Fibroblast of skin of back (primary cell): ENCODE measurements at regions not wholly inside any gene's neighbourhood (a gene's known extent, or its start where the extent isn't known, plus 50 kb on each side); places are given as distances from the start of the nearest gene placed in this dataset.
"Not testable (repeated sequence)": the region's sequence is repeated elsewhere in the genome, so short reads cannot be mapped to it uniquely, and the experiment has no call there.

Experiments
- DNase-seq: peaks from one replicate; pipeline ENCODE4 v3.0.0-alpha.2; 2013

DNA sequence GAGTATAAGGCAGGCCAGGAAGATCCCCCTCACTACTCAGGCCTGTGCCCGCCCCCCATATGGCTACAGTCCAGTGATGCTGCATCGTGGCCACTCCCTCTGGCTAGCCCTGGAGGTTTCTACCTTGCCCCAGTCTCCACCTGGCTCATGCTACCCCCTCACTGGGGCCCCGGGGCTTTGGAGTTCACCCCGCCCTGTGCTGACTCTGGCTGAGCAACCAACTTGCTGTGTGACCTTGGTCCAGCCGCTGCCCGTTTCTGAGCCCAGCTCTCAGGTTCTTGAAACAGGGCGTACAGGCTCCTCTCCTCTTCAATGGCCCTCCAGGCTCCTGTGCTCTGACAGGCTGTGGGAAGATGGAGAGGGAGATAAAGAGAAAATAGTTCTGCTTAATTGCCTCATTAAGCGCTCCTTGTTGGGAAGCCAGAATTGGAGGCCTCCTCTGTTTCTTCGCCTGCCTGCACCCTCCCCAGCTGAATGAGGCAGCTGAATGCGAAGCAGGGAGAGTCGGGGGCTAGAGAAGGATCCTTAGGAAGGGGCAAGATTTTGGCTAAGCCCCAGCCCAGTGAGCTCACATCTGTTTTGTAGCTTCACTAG is 138.2 kb upstream of the NCOR2 start:
- DNase-seq, result no peak

- DNase-seq, result no peak
These were observed 137.2 kb upstream of the NCOR2 start for GRCh38 chr12:124704619-124705018.

- DNase-seq, result no peak
These were observed 136.4 kb upstream of the NCOR2 start for GRCh38 chr12:124703856-124704255.

DNA sequence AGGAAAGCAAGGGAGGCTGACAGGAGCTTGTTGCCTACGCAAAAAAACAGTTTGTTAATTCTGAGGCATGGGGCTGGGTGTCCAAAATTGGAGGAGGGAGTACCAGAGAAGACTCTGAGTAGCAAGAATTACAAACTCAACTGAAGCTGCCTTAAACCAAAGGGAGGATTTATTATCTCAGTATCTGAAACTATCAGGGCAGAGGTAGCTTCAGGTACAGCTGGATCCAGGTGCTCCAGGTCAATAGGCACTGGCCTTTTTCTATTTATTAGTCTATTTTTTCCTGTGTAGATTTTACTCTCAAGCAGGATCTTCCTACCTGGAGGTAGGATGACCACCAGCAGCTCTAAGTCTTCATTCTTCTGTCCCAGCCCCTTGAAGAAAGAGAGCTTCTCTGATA is 135.3 kb upstream of the NCOR2 start:
- no peak for DNase-seq

DNA sequence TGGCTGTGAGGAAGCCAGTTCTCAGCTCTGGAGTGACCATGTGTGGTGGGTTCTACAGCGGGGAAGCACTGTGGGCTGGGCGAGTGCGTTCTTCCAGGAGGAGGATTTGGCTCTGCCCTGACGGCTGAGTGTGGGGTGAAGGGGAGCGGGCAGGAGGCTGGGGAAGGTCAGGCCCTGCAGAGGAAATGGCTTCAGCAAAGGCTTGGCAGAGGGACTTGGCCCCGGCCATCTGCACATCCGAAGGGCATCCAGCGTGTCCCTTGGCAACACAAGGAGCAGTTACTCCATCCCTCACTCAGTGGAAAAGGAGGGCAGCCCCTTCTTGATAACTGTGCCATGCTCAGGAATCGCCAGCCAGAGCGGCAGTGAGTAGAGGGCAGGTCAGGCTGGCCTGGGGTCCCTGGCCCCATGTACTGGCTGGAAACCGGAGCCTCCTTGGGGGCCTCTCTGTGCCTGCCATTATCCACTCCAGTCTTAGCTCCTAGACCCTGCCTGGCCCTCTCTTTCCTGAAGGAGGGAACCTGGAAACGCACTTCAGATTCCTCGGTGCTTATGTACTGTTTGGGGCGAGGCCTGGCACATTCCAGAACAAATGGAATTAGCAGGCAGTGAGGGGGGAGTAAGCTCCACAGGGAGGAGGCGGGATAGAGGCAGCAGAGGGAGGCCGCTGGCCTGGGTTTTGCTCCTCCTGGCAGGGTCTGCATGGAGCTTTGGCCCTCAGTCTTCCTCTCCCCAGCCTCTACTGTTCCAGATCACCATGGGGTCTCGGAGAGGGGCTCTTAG is 133.6 kb upstream of the NCOR2 start:
- peak; percentile 81 for DNase-seq

- no peak for DNase-seq
These were observed 132.5 kb upstream of the NCOR2 start for GRCh38 chr12:124699909-124700308.

- no peak for DNase-seq
These were observed 131.5 kb upstream of the NCOR2 start for GRCh38 chr12:124698998-124699305.

DNA sequence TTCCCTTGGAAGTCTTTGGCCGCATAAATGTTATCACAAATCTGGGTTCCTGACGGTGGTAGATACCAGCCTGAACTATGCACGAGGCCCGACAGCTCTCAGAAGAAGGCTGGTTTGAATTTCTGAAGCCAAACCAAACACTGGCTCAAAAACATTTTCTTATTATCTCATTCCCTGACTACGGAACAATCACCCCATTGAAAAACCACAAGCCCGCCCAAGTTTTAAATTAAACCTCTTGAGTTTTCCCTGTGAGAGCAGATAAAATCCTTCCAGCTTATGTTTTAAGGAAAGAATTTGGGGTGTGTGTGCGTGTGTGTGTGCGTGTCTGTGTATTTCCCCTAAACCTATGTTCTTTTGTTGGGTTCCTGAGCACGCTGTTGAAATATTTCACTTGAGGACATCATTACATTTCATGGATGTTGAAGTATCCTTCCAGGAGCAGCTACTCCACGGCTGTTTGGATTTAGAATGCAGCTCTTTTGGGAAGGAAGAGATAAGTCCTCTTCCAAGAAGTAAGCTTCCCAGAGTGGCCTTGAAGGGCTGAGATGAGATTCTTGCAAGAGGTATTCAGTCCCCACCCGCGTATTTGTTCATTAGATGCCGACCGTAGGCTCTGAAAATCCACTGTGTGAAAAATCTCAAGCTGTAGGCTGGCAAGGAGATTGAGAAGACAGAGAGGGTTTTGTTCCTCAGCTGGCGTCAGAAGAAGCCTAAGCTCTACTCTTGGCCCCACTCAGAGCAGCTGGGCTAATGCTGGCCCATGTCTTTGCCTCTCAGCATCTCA is 131.0 kb upstream of the NCOR2 start:
- peak; percentile 72 for DNase-seq

GRCh38 chr12:124697722-124698121 is 130.3 kb upstream of the NCOR2 start:
- not testable (repeated sequence) for DNase-seq

DNA sequence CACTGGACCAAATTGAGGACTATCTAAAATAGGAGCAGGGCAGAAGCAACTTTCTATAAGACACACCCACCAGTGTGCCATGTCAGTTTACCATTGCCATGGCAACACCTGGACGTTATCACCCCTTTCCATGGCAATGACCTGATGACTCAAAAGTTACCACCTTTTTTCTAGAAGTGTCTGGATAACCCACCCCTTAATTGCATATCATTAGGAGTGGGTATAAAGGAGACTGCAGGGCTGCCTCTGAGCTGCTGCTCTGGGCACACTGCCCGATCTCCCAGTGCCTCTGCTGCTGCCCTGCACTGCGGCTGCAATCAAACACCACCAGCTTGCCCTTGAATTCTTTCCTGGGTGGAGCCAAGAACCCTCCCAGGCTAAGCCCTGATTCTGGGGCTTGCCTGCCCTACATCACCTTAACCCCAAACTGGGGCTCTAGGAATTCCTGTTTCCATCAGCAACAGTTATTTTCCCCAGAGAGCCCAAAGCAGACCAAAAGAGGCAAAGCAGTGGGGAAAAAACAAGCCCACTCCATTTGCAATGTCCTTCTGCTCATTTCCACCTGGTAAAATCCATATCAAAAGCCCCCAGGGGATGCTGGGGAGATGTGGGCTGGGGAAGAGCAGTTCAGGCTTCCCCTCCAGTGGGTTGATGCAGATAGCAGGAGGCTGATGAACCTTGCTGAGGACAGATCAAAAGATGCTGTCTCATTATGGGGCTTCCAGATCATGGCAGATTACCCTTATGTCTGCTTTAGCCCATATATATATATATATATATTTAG is 129.5 kb upstream of the NCOR2 start:
- DNase-seq, result no peak

GRCh38 chr12:124695861-124696260 is 128.4 kb upstream of the NCOR2 start:
- DNase-seq, result peak; percentile 44

DNA sequence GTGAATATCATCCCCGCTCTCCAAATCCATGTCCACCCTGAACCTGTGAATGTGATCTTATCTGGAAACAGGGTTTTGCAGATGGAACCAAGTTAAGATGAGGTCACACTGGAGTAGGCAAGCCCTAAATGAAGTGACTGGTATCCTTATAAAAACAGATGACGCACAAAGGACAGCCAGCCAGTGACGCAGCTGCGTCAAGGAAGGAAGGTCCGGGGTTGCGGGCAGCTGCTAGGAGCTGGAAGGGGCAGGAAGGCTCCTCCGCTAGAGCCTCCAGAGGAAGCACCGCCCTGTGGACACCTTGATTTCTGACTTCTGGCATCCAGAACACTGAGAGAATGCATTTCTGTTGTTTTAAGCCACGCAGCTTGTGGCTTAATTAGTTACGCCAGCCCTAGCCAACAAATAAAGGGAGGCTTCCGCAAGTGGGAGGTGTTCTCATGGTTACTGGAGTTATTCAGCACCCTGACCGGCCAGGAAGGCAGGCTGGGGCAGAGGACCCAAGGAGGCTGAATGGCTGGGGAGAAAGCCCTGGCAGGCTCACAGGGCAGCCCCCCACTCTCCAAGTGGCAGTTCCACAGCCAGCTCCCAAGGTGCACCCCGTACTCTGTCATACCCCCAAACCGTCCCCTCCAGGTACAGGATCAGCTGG is 127.6 kb upstream of the NCOR2 start:
- DNase-seq, result peak; percentile 42

DNA sequence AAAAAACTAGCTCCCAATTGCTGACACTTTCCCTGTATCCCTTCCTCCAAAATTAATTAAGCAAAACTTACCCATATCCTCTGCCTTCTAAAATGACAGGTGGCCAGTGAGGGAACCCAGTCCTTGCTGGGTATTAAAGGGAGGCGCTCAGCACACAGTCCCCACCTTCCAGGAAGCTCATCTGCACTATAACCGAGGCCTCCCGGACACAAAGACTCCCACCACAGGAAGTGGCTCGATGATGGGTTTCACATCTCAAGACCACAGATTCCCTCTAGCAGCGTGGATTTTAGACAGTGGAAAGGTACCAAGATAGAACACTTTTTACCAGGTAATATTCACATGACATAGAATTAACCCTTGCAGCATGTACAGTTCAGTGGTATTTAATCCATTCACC is 126.8 kb upstream of the NCOR2 start:
- no peak for DNase-seq

- DNase-seq, result no peak
These were observed 125.8 kb upstream of the NCOR2 start for GRCh38 chr12:124693111-124693723.

GRCh38 chr12:124692443-124692842 is 125.0 kb upstream of the NCOR2 start:
- DNase-seq, result no peak

DNA sequence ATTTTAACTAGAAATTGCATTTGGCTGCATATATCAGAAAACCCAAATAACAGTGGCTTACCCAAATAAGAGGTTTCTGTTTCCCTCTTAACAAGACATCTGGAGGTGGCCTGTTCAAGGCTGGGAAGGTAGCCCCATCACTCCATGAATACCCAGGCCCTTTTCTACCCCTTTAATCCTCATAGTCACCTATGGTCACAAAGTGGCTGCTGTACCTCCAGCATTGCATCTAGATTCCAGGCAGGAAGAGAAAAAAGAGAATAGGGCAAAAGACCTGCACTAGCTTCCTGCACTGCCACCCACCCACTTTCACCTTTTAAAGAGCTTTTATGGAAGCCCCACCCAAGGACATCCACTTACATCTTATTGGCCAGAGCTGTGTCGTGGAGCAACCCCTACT is 124.0 kb upstream of the NCOR2 start:
- DNase-seq, result no peak

- no peak for DNase-seq
These were observed 122.2 kb upstream of the NCOR2 start for GRCh38 chr12:124689631-124690030.

GRCh38 chr12:124688356-124688992 is 121.1 kb upstream of the NCOR2 start:
- DNase-seq, result no peak

DNA sequence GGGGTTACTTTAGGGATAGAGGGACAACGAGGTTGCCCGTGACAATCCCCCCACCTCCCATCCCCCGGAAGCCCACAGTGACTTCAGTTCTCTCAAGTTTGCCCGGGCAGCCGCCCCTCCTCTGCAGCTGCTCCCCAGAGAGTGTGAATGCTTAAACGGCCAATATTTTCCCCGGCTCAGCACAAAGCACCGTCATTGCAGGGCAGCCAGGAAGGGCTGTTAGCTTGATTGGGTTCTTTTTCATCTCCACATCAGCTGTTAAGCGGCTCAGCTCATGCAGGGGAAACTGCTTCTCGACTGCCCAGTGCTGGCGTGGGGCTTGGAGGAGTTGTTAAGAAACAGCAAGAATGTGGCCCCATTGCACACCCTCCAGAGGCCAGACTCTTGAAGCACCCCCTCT is 120.5 kb upstream of the NCOR2 start:
- DNase-seq, result peak; percentile 42

DNA sequence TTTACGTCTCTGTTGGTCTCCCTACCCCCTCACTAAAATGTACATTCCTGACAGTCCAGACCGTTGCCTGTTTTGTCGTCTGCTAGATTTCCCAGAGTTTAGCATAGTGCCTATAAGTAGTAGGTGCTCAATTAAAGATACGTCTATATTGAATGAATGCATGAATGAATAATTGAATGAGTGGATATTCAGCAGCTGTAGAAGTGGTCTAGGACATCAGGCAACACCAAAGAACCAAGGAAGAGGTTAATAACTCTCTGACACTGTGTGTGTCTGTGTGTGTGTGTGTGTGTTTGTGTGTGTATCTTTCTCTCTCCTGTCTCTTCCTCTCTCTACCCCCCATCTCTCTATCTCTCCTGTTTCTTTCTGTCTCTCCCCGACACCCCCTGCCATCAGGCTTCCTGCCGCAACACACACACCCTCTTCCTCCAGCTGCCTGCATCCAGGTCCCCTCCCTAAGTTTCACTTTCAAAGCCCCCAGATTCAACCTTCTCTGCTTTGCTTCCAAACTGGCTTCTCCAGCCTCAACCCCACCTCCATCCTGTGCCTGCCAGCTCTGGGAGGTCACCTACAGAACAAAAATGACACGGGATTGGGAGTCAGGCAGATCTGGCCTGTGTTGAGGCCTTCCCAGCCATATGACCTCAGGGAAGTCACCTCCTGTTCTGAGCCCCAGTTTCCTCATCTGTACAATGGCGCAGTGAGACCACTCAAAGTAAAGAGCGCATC is 119.9 kb upstream of the NCOR2 start:
- DNase-seq, result no peak
